ENCODE measurements at regions not wholly inside any gene's neighbourhood (a gene's known extent, or its start where the extent isn't known, plus 50 kb on each side); places are given as distances from the start of the nearest gene placed in this dataset.

- no peaks in the 10 kb centered on the region for H3K27me3 ChIP-seq (ENCODE audit: control insufficient read depth, insufficient read depth, low read length, poor library complexity, severe bottlenecking)
- H3K9me3 ChIP-seq (ENCODE audit: control insufficient read depth, low read length): no peaks in the 10 kb centered on the region
- H3K4me3 ChIP-seq (ENCODE audit: insufficient read depth, low read depth, low read length): no peak overlapping the region
- H3K4me1 ChIP-seq (ENCODE audit: control insufficient read depth, insufficient read depth, low read length): no peaks in the 10 kb centered on the region
- no peak overlapping the region for H3K27ac ChIP-seq (ENCODE audit: insufficient read depth, low read depth, low read length, poor library complexity, severe bottlenecking)
- no peaks in the 10 kb centered on the region for H3K36me3 ChIP-seq (ENCODE audit: control insufficient read depth, insufficient read depth, low read length)
Observed at GRCh38 chr4:29240641-29241040, 1479.5 kb upstream of the PCDH7 start.

GRCh38 chr4:29243054-29243453, 1477.1 kb upstream of the PCDH7 start:
- no CpG with 5 or more reads among the region's 1 CpG for WGBS, 2 experiments
- H3K4me1 ChIP-seq (ENCODE audit: control insufficient read depth, insufficient read depth, low read length): no peaks in the 10 kb centered on the region
- H3K4me3 ChIP-seq (ENCODE audit: insufficient read depth, low read depth, low read length): no peak overlapping the region
- no peaks in the 10 kb centered on the region for H3K27me3 ChIP-seq (ENCODE audit: control insufficient read depth, insufficient read depth, low read length, poor library complexity, severe bottlenecking)
- H3K9me3 ChIP-seq (ENCODE audit: control insufficient read depth, low read length): no peaks in the 10 kb centered on the region
- H3K27ac ChIP-seq (ENCODE audit: insufficient read depth, low read depth, low read length, poor library complexity, severe bottlenecking): no peak overlapping the region
- H3K36me3 ChIP-seq (ENCODE audit: control insufficient read depth, insufficient read depth, low read length): no peaks in the 10 kb centered on the region

GRCh38 chr4:29243851-29244250, 1476.3 kb upstream of the PCDH7 start:
- Histone ChIP-seq H3K9me3 (ENCODE audit: control insufficient read depth, low read length) (no peaks in the 10 kb centered on the region), H3K27me3 (ENCODE audit: control insufficient read depth, insufficient read depth, low read length, poor library complexity, severe bottlenecking) (no peaks in the 10 kb centered on the region), H3K36me3 (ENCODE audit: control insufficient read depth, insufficient read depth, low read length) (no peaks in the 10 kb centered on the region), H3K4me1 (ENCODE audit: control insufficient read depth, insufficient read depth, low read length) (no peaks in the 10 kb centered on the region), H3K4me3 (ENCODE audit: insufficient read depth, low read depth, low read length) (no peak overlapping the region), H3K27ac (ENCODE audit: insufficient read depth, low read depth, low read length, poor library complexity, severe bottlenecking) (no peak overlapping the region)
- WGBS, 2 experiments: 100% methylated on average over 1 of the region's 1 CpG; no CpG with 5 or more reads in 1 of the 2 experiments

- no peak overlapping the region for H3K4me3 ChIP-seq (ENCODE audit: insufficient read depth, low read depth, low read length)
- H3K27me3 ChIP-seq (ENCODE audit: control insufficient read depth, insufficient read depth, low read length, poor library complexity, severe bottlenecking): no peaks in the 10 kb centered on the region
- no peaks in the 10 kb centered on the region for H3K4me1 ChIP-seq (ENCODE audit: control insufficient read depth, insufficient read depth, low read length)
- WGBS, 2 experiments: 88 to 93% methylated on average over 2 of the region's 2 CpGs
- no peaks in the 10 kb centered on the region for H3K36me3 ChIP-seq (ENCODE audit: control insufficient read depth, insufficient read depth, low read length)
- H3K27ac ChIP-seq (ENCODE audit: insufficient read depth, low read depth, low read length, poor library complexity, severe bottlenecking): no peak overlapping the region
- H3K9me3 ChIP-seq (ENCODE audit: control insufficient read depth, low read length): no peaks in the 10 kb centered on the region
Observed at GRCh38 chr4:29259556-29259955, 1460.6 kb upstream of the PCDH7 start.

GRCh38 chr4:29262986-29263385, 1457.2 kb upstream of the PCDH7 start:
- WGBS, 2 experiments: 87 to 91% methylated on average over 2 of the region's 2 CpGs
- Histone ChIP-seq H3K27me3 (ENCODE audit: control insufficient read depth, insufficient read depth, low read length, poor library complexity, severe bottlenecking) (no peaks in the 10 kb centered on the region), H3K4me3 (ENCODE audit: insufficient read depth, low read depth, low read length) (no peak overlapping the region), H3K4me1 (ENCODE audit: control insufficient read depth, insufficient read depth, low read length) (no peaks in the 10 kb centered on the region), H3K36me3 (ENCODE audit: control insufficient read depth, insufficient read depth, low read length) (no peaks in the 10 kb centered on the region), H3K9me3 (ENCODE audit: control insufficient read depth, low read length) (no peaks in the 10 kb centered on the region), H3K27ac (ENCODE audit: insufficient read depth, low read depth, low read length, poor library complexity, severe bottlenecking) (no peak overlapping the region)

- H3K27me3 ChIP-seq (ENCODE audit: control insufficient read depth, insufficient read depth, low read length, poor library complexity, severe bottlenecking): no peaks in the 10 kb centered on the region
- H3K4me3 ChIP-seq (ENCODE audit: insufficient read depth, low read depth, low read length): no peak overlapping the region
- no peaks in the 10 kb centered on the region for H3K36me3 ChIP-seq (ENCODE audit: control insufficient read depth, insufficient read depth, low read length)
- H3K4me1 ChIP-seq (ENCODE audit: control insufficient read depth, insufficient read depth, low read length): no peaks in the 10 kb centered on the region
- no peaks in the 10 kb centered on the region for H3K9me3 ChIP-seq (ENCODE audit: control insufficient read depth, low read length)
- no peak overlapping the region for H3K27ac ChIP-seq (ENCODE audit: insufficient read depth, low read depth, low read length, poor library complexity, severe bottlenecking)
- 95 to 100% methylated on average over 1 of the region's 1 CpG for WGBS, 2 experiments
Observed at GRCh38 chr4:29276150-29276549, 1444.0 kb upstream of the PCDH7 start.

GRCh38 chr4:29277381-29277780, 1442.8 kb upstream of the PCDH7 start:
- Histone ChIP-seq H3K27ac (ENCODE audit: insufficient read depth, low read depth, low read length, poor library complexity, severe bottlenecking) (no peak overlapping the region), H3K9me3 (ENCODE audit: control insufficient read depth, low read length) (no peaks in the 10 kb centered on the region), H3K27me3 (ENCODE audit: control insufficient read depth, insufficient read depth, low read length, poor library complexity, severe bottlenecking) (no peaks in the 10 kb centered on the region), H3K4me3 (ENCODE audit: insufficient read depth, low read depth, low read length) (no peak overlapping the region), H3K36me3 (ENCODE audit: control insufficient read depth, insufficient read depth, low read length) (no peaks in the 10 kb centered on the region), H3K4me1 (ENCODE audit: control insufficient read depth, insufficient read depth, low read length) (no peaks in the 10 kb centered on the region)

- Histone ChIP-seq H3K9me3 (ENCODE audit: control insufficient read depth, low read length) (no peaks in the 10 kb centered on the region), H3K4me3 (ENCODE audit: insufficient read depth, low read depth, low read length) (no peak overlapping the region), H3K36me3 (ENCODE audit: control insufficient read depth, insufficient read depth, low read length) (no peaks in the 10 kb centered on the region), H3K4me1 (ENCODE audit: control insufficient read depth, insufficient read depth, low read length) (no peaks in the 10 kb centered on the region), H3K27me3 (ENCODE audit: control insufficient read depth, insufficient read depth, low read length, poor library complexity, severe bottlenecking) (no peaks in the 10 kb centered on the region), H3K27ac (ENCODE audit: insufficient read depth, low read depth, low read length, poor library complexity, severe bottlenecking) (no peak overlapping the region)
- whole genome bisulfite sequencing, 2 experiments: 77 to 83% methylated on average over 1 of the region's 2 CpGs
Observed at GRCh38 chr4:29278585-29278984, 1441.6 kb upstream of the PCDH7 start.

- no peak overlapping the region for H3K27ac ChIP-seq (ENCODE audit: insufficient read depth, low read depth, low read length, poor library complexity, severe bottlenecking)
- H3K9me3 ChIP-seq (ENCODE audit: control insufficient read depth, low read length): no peaks in the 10 kb centered on the region
- H3K36me3 ChIP-seq (ENCODE audit: control insufficient read depth, insufficient read depth, low read length): no peaks in the 10 kb centered on the region
- no peaks in the 10 kb centered on the region for H3K4me1 ChIP-seq (ENCODE audit: control insufficient read depth, insufficient read depth, low read length)
- no peak overlapping the region for H3K4me3 ChIP-seq (ENCODE audit: insufficient read depth, low read depth, low read length)
- H3K27me3 ChIP-seq (ENCODE audit: control insufficient read depth, insufficient read depth, low read length, poor library complexity, severe bottlenecking): no peaks in the 10 kb centered on the region
- WGBS, 2 experiments: 100% methylated on average over 1 of the region's 1 CpG; no CpG with 5 or more reads in 1 of the 2 experiments
Observed at GRCh38 chr4:29289118-29289517, 1431.1 kb upstream of the PCDH7 start.

- H3K4me3 ChIP-seq (ENCODE audit: insufficient read depth, low read depth, low read length): no peak overlapping the region
- no peaks in the 10 kb centered on the region for H3K9me3 ChIP-seq (ENCODE audit: control insufficient read depth, low read length)
- no peaks in the 10 kb centered on the region for H3K4me1 ChIP-seq (ENCODE audit: control insufficient read depth, insufficient read depth, low read length)
- H3K27ac ChIP-seq (ENCODE audit: insufficient read depth, low read depth, low read length, poor library complexity, severe bottlenecking): no peak overlapping the region
- H3K27me3 ChIP-seq (ENCODE audit: control insufficient read depth, insufficient read depth, low read length, poor library complexity, severe bottlenecking): no peaks in the 10 kb centered on the region
- no peaks in the 10 kb centered on the region for H3K36me3 ChIP-seq (ENCODE audit: control insufficient read depth, insufficient read depth, low read length)
Observed at GRCh38 chr4:29295280-29295679, 1424.9 kb upstream of the PCDH7 start.

- Histone ChIP-seq H3K27ac (ENCODE audit: insufficient read depth, low read depth, low read length, poor library complexity, severe bottlenecking) (no peak overlapping the region), H3K9me3 (ENCODE audit: control insufficient read depth, low read length) (no peaks in the 10 kb centered on the region), H3K4me1 (ENCODE audit: control insufficient read depth, insufficient read depth, low read length) (no peaks in the 10 kb centered on the region), H3K36me3 (ENCODE audit: control insufficient read depth, insufficient read depth, low read length) (no peaks in the 10 kb centered on the region), H3K4me3 (ENCODE audit: insufficient read depth, low read depth, low read length) (no peak overlapping the region), H3K27me3 (ENCODE audit: control insufficient read depth, insufficient read depth, low read length, poor library complexity, severe bottlenecking) (no peaks in the 10 kb centered on the region)
- 89 to 100% methylated on average over 3 of the region's 3 CpGs for whole genome bisulfite sequencing, 2 experiments
Observed at GRCh38 chr4:29304595-29304994, 1415.6 kb upstream of the PCDH7 start.

Data from ectodermal cell (in vitro differentiated cells).